ENCODE measurements at regions not wholly inside any gene's neighbourhood (a gene's known extent, or its start where the extent isn't known, plus 50 kb on each side); places are given as distances from the start of the nearest gene placed in this dataset.

GRCh38 chr5:165781738-165782137 lies 2276.3 kb downstream of the MAT2B start (continued):
- TF ChIP-seq CTCF (IDR thresholded peaks at IDR 0.05) (no peak), CREM (CRISPR knock-in tag; IDR thresholded peaks at IDR 0.05) (no peak), E2F4 (CRISPR knock-in tag; IDR thresholded peaks at IDR 0.05; ENCODE audit: borderline replicate concordance, low read depth) (no peak), ZMAT4 (CRISPR knock-in tag; IDR thresholded peaks at IDR 0.05) (no peak), NFATC4 (CRISPR knock-in tag; IDR thresholded peaks at IDR 0.05) (no peak)

GRCh38 chr5:165783024-165783423 lies 2277.6 kb downstream of the MAT2B start:
- H3K4me3 Mint-ChIP-seq: no peak overlapping the region
- no peak for DNase-seq (ENCODE audit: low spot score)
- ChIA-PET POLR2A (no interaction called here), CTCF (no interaction called here)
- no peaks in the 10 kb centered on the region for H3K27me3 Mint-ChIP-seq (ENCODE audit: low read depth)
- no peaks in the 10 kb centered on the region for H3K36me3 Mint-ChIP-seq
- no peak for ATAC-seq
- H3K4me1 Mint-ChIP-seq: peaks cover 14% of the 10 kb centered on the region
- H3K9me3 Mint-ChIP-seq: peaks cover 4% of the 10 kb centered on the region; the same call in 1 of the 2 replicates
- no peak overlapping the region for H3K27ac Mint-ChIP-seq
- TF ChIP-seq ZNF532 (CRISPR knock-in tag; IDR thresholded peaks at IDR 0.05; ENCODE audit: borderline replicate concordance): no peak
- no peak for TF ChIP-seq E2F1 (CRISPR knock-in tag; IDR thresholded peaks at IDR 0.05)
- no peak for TF ChIP-seq STAT6 (CRISPR knock-in tag; conservative IDR thresholded peaks at IDR 0.05; ENCODE audit: low read depth)
- TF ChIP-seq ZNF317 (CRISPR knock-in tag; IDR thresholded peaks at IDR 0.05; ENCODE audit: borderline replicate concordance, low read depth): no peak
- no peak for TF ChIP-seq ZSCAN18 (CRISPR knock-in tag; IDR thresholded peaks at IDR 0.05)
- TF ChIP-seq NFATC4 (CRISPR knock-in tag; IDR thresholded peaks at IDR 0.05): no peak
- TF ChIP-seq ARID4B (CRISPR knock-in tag; IDR thresholded peaks at IDR 0.05; ENCODE audit: borderline replicate concordance): no peak
- TF ChIP-seq ATF3 (CRISPR knock-in tag; conservative IDR thresholded peaks at IDR 0.05): no peak
- no peak for TF ChIP-seq PRRX2 (CRISPR knock-in tag; IDR thresholded peaks at IDR 0.05)
- TF ChIP-seq TEAD4 (CRISPR knock-in tag; IDR thresholded peaks at IDR 0.05): no peak
- no peak for TF ChIP-seq JAZF1 (CRISPR knock-in tag; IDR thresholded peaks at IDR 0.05)
- no peak for TF ChIP-seq USF2 (CRISPR knock-in tag; IDR thresholded peaks at IDR 0.05)
